ENCODE measurements at regions not wholly inside any gene's neighbourhood (a gene's known extent, or its start where the extent isn't known, plus 50 kb on each side); places are given as distances from the start of the nearest gene placed in this dataset.

- H3K4me1 ChIP-seq = no peaks in the 10 kb centered on the region
- H3K4me3 ChIP-seq = no peak overlapping the region
- TF ChIP-seq POLR2AphosphoS5 (IDR thresholded peaks at IDR 0.05) = no peak
- TF ChIP-seq CTCF (IDR thresholded peaks at IDR 0.05) = no peak
- no peak for TF ChIP-seq EP300 (IDR thresholded peaks at IDR 0.05)
- TF ChIP-seq POLR2A (IDR thresholded peaks at IDR 0.05) = no peak
- peaks cover 12% of the 10 kb centered on the region for H3K27me3 ChIP-seq
- 47% methylated on average over 3 of the region's 3 CpGs for WGBS
- H3K9me3 ChIP-seq = no peaks in the 10 kb centered on the region
- H3K36me3 ChIP-seq = no peaks in the 10 kb centered on the region
- DNase-seq (ENCODE audit: low spot score in 2 of 2) = no peak
- no peak overlapping the region for H3K27ac ChIP-seq
Measured at GRCh38 chr4:52410971-52411370, 248.1 kb downstream of the USP46 start.

- H3K4me1 ChIP-seq = no peaks in the 10 kb centered on the region
- H3K27me3 ChIP-seq = peaks cover 3% of the 10 kb centered on the region
- no peaks in the 10 kb centered on the region for H3K9me3 ChIP-seq
- no peak for DNase-seq (ENCODE audit: low spot score in 2 of 2)
- TF ChIP-seq POLR2A (IDR thresholded peaks at IDR 0.05) (no peak), CTCF (IDR thresholded peaks at IDR 0.05) (no peak), EP300 (IDR thresholded peaks at IDR 0.05) (no peak), POLR2AphosphoS5 (IDR thresholded peaks at IDR 0.05) (no peak)
- 86% methylated on average over 5 of the region's 5 CpGs for WGBS
- no peaks in the 10 kb centered on the region for H3K36me3 ChIP-seq
- no peak overlapping the region for H3K27ac ChIP-seq
- H3K4me3 ChIP-seq = no peak overlapping the region
Measured at GRCh38 chr4:52420330-52420729, 238.8 kb downstream of the USP46 start.

- no peaks in the 10 kb centered on the region for H3K36me3 ChIP-seq
- no peaks in the 10 kb centered on the region for H3K27me3 ChIP-seq
- H3K27ac ChIP-seq = no peak overlapping the region
- H3K4me1 ChIP-seq = no peaks in the 10 kb centered on the region
- H3K4me3 ChIP-seq = no peak overlapping the region
- H3K9me3 ChIP-seq = no peaks in the 10 kb centered on the region
- no peak for DNase-seq (ENCODE audit: low spot score in 2 of 2)
- TF ChIP-seq EP300 (IDR thresholded peaks at IDR 0.05) = no peak
- no peak for TF ChIP-seq POLR2A (IDR thresholded peaks at IDR 0.05)
- TF ChIP-seq POLR2AphosphoS5 (IDR thresholded peaks at IDR 0.05) = no peak
- no peak for TF ChIP-seq CTCF (IDR thresholded peaks at IDR 0.05)
Measured at GRCh38 chr4:52421811-52422213, 237.3 kb downstream of the USP46 start.

- Histone ChIP-seq H3K27me3 (no peaks in the 10 kb centered on the region), H3K4me1 (no peaks in the 10 kb centered on the region), H3K36me3 (no peaks in the 10 kb centered on the region), H3K9me3 (no peaks in the 10 kb centered on the region), H3K4me3 (no peak overlapping the region), H3K27ac (no peak overlapping the region)
- no peak for DNase-seq (ENCODE audit: low spot score in 2 of 2)
- WGBS = 80% methylated on average over 4 of the region's 4 CpGs
- TF ChIP-seq POLR2A (IDR thresholded peaks at IDR 0.05) (no peak), POLR2AphosphoS5 (IDR thresholded peaks at IDR 0.05) (no peak), CTCF (IDR thresholded peaks at IDR 0.05) (no peak), EP300 (IDR thresholded peaks at IDR 0.05) (no peak)
Measured at GRCh38 chr4:52423967-52424366, 235.1 kb downstream of the USP46 start.

- Histone ChIP-seq H3K4me1 (no peaks in the 10 kb centered on the region), H3K9me3 (no peaks in the 10 kb centered on the region), H3K27ac (no peak overlapping the region), H3K36me3 (no peaks in the 10 kb centered on the region), H3K4me3 (no peak overlapping the region), H3K27me3 (no peaks in the 10 kb centered on the region)
- TF ChIP-seq POLR2AphosphoS5 (IDR thresholded peaks at IDR 0.05) = no peak
- no peak for TF ChIP-seq EP300 (IDR thresholded peaks at IDR 0.05)
- no peak for TF ChIP-seq POLR2A (IDR thresholded peaks at IDR 0.05)
- no peak for TF ChIP-seq CTCF (IDR thresholded peaks at IDR 0.05)
- DNase-seq (ENCODE audit: low spot score in 2 of 2) = no peak
- 59% methylated on average over 3 of the region's 3 CpGs for WGBS
Measured at GRCh38 chr4:52425751-52426326, 233.3 kb downstream of the USP46 start.

All from suprapubic skin (tissue), 4 donors.